HEK293 (cell line): ENCODE measurements at regions not wholly inside any gene's neighbourhood (a gene's known extent, or its start where the extent isn't known, plus 50 kb on each side); places are given as distances from the start of the nearest gene placed in this dataset.

Experiments
- CTCF ChIA-PET: fragments of 350-600 bp; formaldehyde crosslinking; extraction: SDS; loops from one replicate; lab custom pipeline; 2021; ENCODE audit warnings: antibody characterized with exemption; lab: Yijun Ruan, JAX
- POLR2A ChIA-PET: fragments of 300-600 bp; formaldehyde crosslinking; extraction: SDS; loops from one replicate; lab custom pipeline; 2020; ENCODE audit warnings: antibody characterized with exemption, inconsistent platforms; lab: Yijun Ruan, JAX
- H3K27ac ChIP-seq: fragments of 200-500 bp; sonication (Bioruptor generic); 2 replicates; pipeline ENCODE4 v1.5.1; 2014; ENCODE audit warnings: low read depth, low read length, control low read depth, inconsistent platforms; ENCODE audit errors: extremely low read depth
- H3K36me3 ChIP-seq, 2 experiments: fragments of 200-500 bp in 1 of 2; sonication (Bioruptor generic) in 1 of 2; 1 replicate in 1 of 2; 2 replicates in 1 of 2; pipeline ENCODE4 v1.5.1; 2014 to 2017; ENCODE audit warnings: inconsistent platforms in 2 of 2, low read length in 2 of 2; ENCODE audit not compliant: control insufficient read depth in 2 of 2, insufficient read depth in 1 of 2
- H3K4me1 ChIP-seq: fragments of 200-500 bp; sonication (Bioruptor generic); 2 replicates; pipeline ENCODE4 v1.5.1; 2014; ENCODE audit warnings: mild to moderate bottlenecking, low read length, inconsistent platforms; ENCODE audit not compliant: control insufficient read depth, insufficient read depth
- H3K4me3 ChIP-seq: 2 replicates; pipeline ENCODE4 v1.5.1; 2011; ENCODE audit warnings: low read depth, mild to moderate bottlenecking, control low read depth, low read length, moderate library complexity
- H3K9me3 ChIP-seq: fragments of 200-500 bp; sonication (Bioruptor generic); 2 replicates; pipeline ENCODE4 v1.5.1; 2014; ENCODE audit warnings: low read depth, low read length, inconsistent platforms; ENCODE audit not compliant: control insufficient read depth, insufficient read depth
- CTCF ChIP-seq: fragments of 450-650 bp; formaldehyde crosslinking; IDR thresholded peaks from 2 replicates; pipeline ENCODE4 v1.5.1; 2016; ENCODE audit warnings: missing biosample characterization, missing genetic modification characterization
- GLIS2 ChIP-seq: fragments of 450-650 bp; formaldehyde crosslinking; IDR thresholded peaks from 2 replicates; pipeline ENCODE4 v1.5.1; 2016; ENCODE audit warnings: missing biosample characterization, missing genetic modification characterization
- REPIN1 ChIP-seq: fragments of 450-650 bp; formaldehyde crosslinking; IDR thresholded peaks from 2 replicates; pipeline ENCODE4 v1.5.1; 2017; ENCODE audit warnings: missing biosample characterization, missing genetic modification characterization, low read depth
- SP7 ChIP-seq: fragments of 450-650 bp; formaldehyde crosslinking; IDR thresholded peaks from 2 replicates; pipeline ENCODE4 v1.5.1; 2016; ENCODE audit warnings: missing biosample characterization, missing genetic modification characterization
- YY2 ChIP-seq: fragments of 450-650 bp; formaldehyde crosslinking; IDR thresholded peaks from 2 replicates; pipeline ENCODE4 v1.5.1; 2016; ENCODE audit warnings: missing biosample characterization, missing genetic modification characterization
- ZBTB44 ChIP-seq: fragments of 450-650 bp; IDR thresholded peaks from 2 replicates; pipeline ENCODE4 v1.5.1; 2018; ENCODE audit warnings: missing biosample characterization, mild to moderate bottlenecking, missing genetic modification characterization
- ZBTB8A ChIP-seq: fragments of 450-650 bp; formaldehyde crosslinking; IDR thresholded peaks from 2 replicates; pipeline ENCODE4 v1.5.1; 2016; ENCODE audit warnings: missing biosample characterization, missing genetic modification characterization
- ZFP37 ChIP-seq: fragments of 450-650 bp; formaldehyde crosslinking; IDR thresholded peaks from 2 replicates; pipeline ENCODE4 v1.5.1; 2016; ENCODE audit warnings: missing biosample characterization, missing genetic modification characterization
- ZNF132 ChIP-seq: fragments of 450-650 bp; formaldehyde crosslinking; IDR thresholded peaks from 2 replicates; pipeline ENCODE4 v1.5.1; 2017; ENCODE audit warnings: missing biosample characterization, missing genetic modification characterization, borderline replicate concordance
- ZNF19 ChIP-seq: fragments of 450-650 bp; formaldehyde crosslinking; IDR thresholded peaks from 2 replicates; pipeline ENCODE4; 2016; ENCODE audit warnings: missing biosample characterization, missing genetic modification characterization, low read depth
- ZNF24 ChIP-seq: fragments of 450-650 bp; formaldehyde crosslinking; IDR thresholded peaks from 2 replicates; pipeline ENCODE4 v1.5.1; 2016; ENCODE audit warnings: missing biosample characterization, missing genetic modification characterization
- ZNF426 ChIP-seq: fragments of 450-650 bp; formaldehyde crosslinking; IDR thresholded peaks from 2 replicates; pipeline ENCODE4 v1.5.1; 2017; ENCODE audit warnings: missing biosample characterization, missing genetic modification characterization, mild to moderate bottlenecking, inconsistent platforms, moderate library complexity
- ZNF433 ChIP-seq: fragments of 450-650 bp; formaldehyde crosslinking; IDR thresholded peaks from 2 replicates; pipeline ENCODE4 v1.5.1; 2016; ENCODE audit warnings: missing biosample characterization, missing genetic modification characterization, low read depth
- ZNF488 ChIP-seq: fragments of 450-650 bp; formaldehyde crosslinking; IDR thresholded peaks from 2 replicates; pipeline ENCODE4 v1.5.1; 2016; ENCODE audit warnings: missing biosample characterization, missing genetic modification characterization
- ZNF501 ChIP-seq: fragments of 450-650 bp; formaldehyde crosslinking; IDR thresholded peaks from 2 replicates; pipeline ENCODE4 v1.5.1; 2016; ENCODE audit warnings: missing biosample characterization, missing genetic modification characterization
- ZNF600 ChIP-seq: fragments of 450-650 bp; formaldehyde crosslinking; IDR thresholded peaks from 2 replicates; pipeline ENCODE4 v1.5.1; 2016; ENCODE audit warnings: missing biosample characterization, missing genetic modification characterization
- ZNF623 ChIP-seq: fragments of 450-650 bp; formaldehyde crosslinking; IDR thresholded peaks from 2 replicates; pipeline ENCODE4 v1.5.1; 2016; ENCODE audit warnings: missing biosample characterization, missing genetic modification characterization
- ZNF677 ChIP-seq: fragments of 450-650 bp; IDR thresholded peaks from 2 replicates; pipeline ENCODE4 v1.5.0; 2018; ENCODE audit warnings: missing biosample characterization, mild to moderate bottlenecking, missing genetic modification characterization, moderate library complexity
- TF ChIP-seq, protein P1 (sequence below): fragments of 450-650 bp; formaldehyde crosslinking; IDR thresholded peaks from 2 replicates; pipeline ENCODE4 v1.5.1; 2017; ENCODE audit warnings: missing biosample characterization, missing genetic modification characterization
- TF ChIP-seq, protein P2 (sequence below): fragments of 450-650 bp; formaldehyde crosslinking; IDR thresholded peaks from 2 replicates; pipeline ENCODE4 v1.5.1; 2016; ENCODE audit warnings: missing biosample characterization, missing genetic modification characterization

DNA sequence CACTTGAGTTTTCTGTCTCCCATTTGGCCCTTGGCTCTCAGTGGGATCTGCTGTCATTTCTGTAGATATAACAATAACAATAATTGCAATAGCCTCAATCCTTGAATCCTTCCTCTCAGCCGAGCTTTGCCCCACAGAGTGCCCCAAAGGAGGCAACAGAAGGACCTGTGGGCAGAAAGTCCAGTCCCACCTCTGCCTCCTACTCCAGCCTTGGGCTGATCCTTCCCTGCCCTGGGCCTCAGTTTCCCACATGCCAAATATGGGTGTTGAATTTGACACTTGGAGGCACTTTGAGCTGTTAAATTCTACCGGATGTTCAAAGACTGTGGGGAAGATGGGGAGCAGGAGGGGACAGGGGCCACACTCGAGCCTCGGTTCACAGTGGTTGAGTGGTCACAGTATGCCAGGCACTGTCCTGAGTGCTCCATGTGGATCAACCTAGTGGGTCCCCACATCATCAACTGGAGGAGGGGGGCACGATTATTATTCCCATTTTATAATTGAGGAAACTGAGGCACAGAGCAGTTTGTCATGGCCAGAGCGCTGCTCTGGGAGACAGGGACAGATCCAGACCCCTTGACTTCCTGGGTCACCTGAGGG lies 307.1 kb downstream of the MATN1 start:
- POLR2A ChIA-PET = no interaction called here

More for the DNA sequence above, 307.1 kb downstream of the MATN1 start:
- Histone ChIP-seq H3K4me1 (no peaks in the 10 kb centered on the region), H3K9me3 (no peaks in the 10 kb centered on the region), H3K4me3 (no peak overlapping the region), H3K36me3 (no peaks in the 10 kb centered on the region), H3K27ac (no peak overlapping the region)
- CTCF ChIA-PET = no interaction called here
- TF ChIP-seq ZNF600 (tag by site-specific recombination) (no peak), ZFP37 (tag by site-specific recombination) (no peak), ZBTB44 (tag by site-specific recombination) (no peak), ZNF24 (tag by site-specific recombination) (no peak), YY2 (tag by site-specific recombination) (no peak), SP7 (no peak), ZNF433 (tag by site-specific recombination) (no peak), ZNF426 (no peak), ZNF501 (tag by site-specific recombination) (no peak), ZNF623 (tag by site-specific recombination) (no peak), ZNF488 (tag by site-specific recombination) (no peak), ZBTB8A (tag by site-specific recombination) (no peak), GLIS2 (tag by site-specific recombination) (no peak), CTCF (tag by site-specific recombination) (no peak), ZNF677 (no peak), ZNF132 (tag by site-specific recombination) (no peak), REPIN1 (tag by site-specific recombination) (no peak), ZNF19 (tag by site-specific recombination) (no peak)
- TF ChIP-seq, protein P1, sequence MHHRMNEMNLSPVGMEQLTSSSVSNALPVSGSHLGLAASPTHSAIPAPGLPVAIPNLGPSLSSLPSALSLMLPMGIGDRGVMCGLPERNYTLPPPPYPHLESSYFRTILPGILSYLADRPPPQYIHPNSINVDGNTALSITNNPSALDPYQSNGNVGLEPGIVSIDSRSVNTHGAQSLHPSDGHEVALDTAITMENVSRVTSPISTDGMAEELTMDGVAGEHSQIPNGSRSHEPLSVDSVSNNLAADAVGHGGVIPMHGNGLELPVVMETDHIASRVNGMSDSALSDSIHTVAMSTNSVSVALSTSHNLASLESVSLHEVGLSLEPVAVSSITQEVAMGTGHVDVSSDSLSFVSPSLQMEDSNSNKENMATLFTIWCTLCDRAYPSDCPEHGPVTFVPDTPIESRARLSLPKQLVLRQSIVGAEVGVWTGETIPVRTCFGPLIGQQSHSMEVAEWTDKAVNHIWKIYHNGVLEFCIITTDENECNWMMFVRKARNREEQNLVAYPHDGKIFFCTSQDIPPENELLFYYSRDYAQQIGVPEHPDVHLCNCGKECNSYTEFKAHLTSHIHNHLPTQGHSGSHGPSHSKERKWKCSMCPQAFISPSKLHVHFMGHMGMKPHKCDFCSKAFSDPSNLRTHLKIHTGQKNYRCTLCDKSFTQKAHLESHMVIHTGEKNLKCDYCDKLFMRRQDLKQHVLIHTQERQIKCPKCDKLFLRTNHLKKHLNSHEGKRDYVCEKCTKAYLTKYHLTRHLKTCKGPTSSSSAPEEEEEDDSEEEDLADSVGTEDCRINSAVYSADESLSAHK = no peak
- TF ChIP-seq, protein P2, sequence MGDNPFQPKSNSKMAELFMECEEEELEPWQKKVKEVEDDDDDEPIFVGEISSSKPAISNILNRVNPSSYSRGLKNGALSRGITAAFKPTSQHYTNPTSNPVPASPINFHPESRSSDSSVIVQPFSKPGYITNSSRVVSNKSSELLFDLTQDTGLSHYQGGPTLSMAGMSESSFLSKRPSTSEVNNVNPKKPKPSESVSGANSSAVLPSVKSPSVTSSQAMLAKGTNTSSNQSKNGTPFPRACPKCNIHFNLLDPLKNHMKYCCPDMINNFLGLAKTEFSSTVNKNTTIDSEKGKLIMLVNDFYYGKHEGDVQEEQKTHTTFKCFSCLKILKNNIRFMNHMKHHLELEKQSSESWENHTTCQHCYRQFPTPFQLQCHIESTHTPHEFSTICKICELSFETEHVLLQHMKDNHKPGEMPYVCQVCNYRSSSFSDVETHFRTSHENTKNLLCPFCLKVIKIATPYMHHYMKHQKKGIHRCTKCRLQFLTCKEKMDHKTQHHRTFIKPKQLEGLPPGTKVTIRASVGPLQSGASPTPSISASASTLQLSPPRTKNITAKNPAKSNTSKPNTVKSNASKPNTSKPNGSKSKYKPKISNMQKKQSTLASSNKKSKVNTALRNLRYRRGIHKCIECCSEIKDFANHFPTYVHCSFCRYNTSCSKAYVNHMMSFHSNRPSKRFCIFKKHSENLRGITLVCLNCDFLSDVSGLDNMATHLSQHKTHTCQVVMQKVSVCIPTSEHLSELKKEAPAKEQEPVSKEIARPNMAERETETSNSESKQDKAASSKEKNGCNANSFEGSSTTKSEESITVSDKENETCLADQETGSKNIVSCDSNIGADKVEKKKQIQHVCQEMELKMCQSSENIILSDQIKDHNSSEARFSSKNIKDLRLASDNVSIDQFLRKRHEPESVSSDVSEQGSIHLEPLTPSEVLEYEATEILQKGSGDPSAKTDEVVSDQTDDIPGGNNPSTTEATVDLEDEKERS = no peak
